Breast epithelium (tissue), 3 donors: ENCODE measurements at regions not wholly inside any gene's neighbourhood (a gene's known extent, or its start where the extent isn't known, plus 50 kb on each side); places are given as distances from the start of the nearest gene placed in this dataset.

Experiments used
- POLR2A ChIP-seq: fragments of 450-650 bp; IDR thresholded peaks from one replicate; pipeline ENCODE4 v1.6.1; 2016; ENCODE audit warnings: antibody characterized with exemption, mild to moderate bottlenecking, moderate library complexity
- POLR2AphosphoS5 ChIP-seq, 3 donors: sonication (generic); formaldehyde crosslinking; IDR thresholded peaks; one replicate each; pipeline ENCODE4 v1.6.1; 2017; ENCODE audit warnings: antibody characterized with exemption in 3 of 3
- TF ChIP-seq, protein P1 (sequence below), 3 donors: fragments of 450-650 bp; IDR thresholded peaks; one replicate each; pipeline ENCODE4 v1.5.1; 2016 to 2017; ENCODE audit warnings: antibody characterized with exemption in 3 of 3, mild to moderate bottlenecking in 3 of 3, moderate library complexity in 3 of 3

DNA sequence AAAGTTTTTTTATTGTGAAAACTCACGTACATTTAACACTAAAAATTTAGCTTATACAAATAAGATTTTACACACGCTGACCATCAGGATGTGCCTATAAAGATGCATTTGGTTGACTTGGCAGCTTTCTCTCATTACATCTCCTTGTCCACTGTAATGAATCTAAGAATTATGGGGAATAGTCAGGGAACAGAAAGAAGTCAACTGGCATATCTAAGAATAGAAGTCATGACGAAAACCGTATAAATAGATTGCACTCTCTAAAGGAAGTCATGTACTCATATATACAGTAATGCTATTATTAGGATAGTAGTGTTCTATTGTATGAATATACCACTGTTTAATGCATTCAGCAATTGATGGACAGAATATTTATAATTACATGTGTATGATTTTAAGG lies 575.8 kb upstream of the B3GALT2 start:
- TF ChIP-seq, protein P1, sequence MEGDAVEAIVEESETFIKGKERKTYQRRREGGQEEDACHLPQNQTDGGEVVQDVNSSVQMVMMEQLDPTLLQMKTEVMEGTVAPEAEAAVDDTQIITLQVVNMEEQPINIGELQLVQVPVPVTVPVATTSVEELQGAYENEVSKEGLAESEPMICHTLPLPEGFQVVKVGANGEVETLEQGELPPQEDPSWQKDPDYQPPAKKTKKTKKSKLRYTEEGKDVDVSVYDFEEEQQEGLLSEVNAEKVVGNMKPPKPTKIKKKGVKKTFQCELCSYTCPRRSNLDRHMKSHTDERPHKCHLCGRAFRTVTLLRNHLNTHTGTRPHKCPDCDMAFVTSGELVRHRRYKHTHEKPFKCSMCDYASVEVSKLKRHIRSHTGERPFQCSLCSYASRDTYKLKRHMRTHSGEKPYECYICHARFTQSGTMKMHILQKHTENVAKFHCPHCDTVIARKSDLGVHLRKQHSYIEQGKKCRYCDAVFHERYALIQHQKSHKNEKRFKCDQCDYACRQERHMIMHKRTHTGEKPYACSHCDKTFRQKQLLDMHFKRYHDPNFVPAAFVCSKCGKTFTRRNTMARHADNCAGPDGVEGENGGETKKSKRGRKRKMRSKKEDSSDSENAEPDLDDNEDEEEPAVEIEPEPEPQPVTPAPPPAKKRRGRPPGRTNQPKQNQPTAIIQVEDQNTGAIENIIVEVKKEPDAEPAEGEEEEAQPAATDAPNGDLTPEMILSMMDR (IDR thresholded peaks at IDR 0.05): no peak
- no peak for TF ChIP-seq POLR2AphosphoS5 (IDR thresholded peaks at IDR 0.05)
- TF ChIP-seq POLR2A: no peak
